ENCODE measurements at regions not wholly inside any gene's neighbourhood (a gene's known extent, or its start where the extent isn't known, plus 50 kb on each side); places are given as distances from the start of the nearest gene placed in this dataset.

DNA sequence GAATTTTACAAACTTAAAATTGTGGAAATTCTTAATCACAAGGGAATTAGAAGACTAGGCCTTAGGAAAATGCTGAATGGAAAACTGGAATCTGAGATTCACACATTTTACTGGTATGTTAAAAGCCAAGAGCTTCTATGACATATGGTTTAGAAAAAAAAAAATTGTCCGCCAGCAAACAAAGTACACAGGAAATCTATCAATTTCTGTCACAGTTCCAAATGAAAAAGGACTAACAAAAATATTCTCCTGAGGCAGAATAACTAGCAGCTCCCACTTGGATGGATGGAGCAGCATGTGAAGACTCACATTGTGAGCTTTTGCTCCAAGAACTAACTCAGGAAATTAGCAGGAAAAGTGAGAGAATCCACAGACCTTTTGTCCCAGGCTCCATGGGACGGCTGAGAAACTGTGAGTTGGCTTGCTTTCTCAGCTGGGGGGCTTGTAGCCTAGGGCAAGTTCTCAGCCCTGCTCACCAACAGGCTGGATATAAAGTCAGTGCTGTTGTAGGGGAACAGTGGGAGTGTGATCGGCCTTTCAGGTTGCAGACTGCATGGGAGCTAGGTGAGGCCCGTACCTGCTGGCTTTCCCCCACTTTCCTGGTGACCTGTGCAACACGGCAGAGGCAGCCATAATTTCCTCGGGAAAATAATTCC is 731.1 kb upstream of the SGO1 start:
- no peak for DNase-seq (ENCODE audit: low read depth)
- no peaks in the 10 kb centered on the region for H3K36me3 ChIP-seq (ENCODE audit: control insufficient read depth, insufficient read depth, low read length)
- no peaks in the 10 kb centered on the region for H3K27me3 ChIP-seq (ENCODE audit: control insufficient read depth, insufficient read depth, low read length)
- no peak overlapping the region for H3K4me3 ChIP-seq (ENCODE audit: low read depth, low read length)
- TF ChIP-seq CTCF (IDR thresholded peaks at IDR 0.05; ENCODE audit: insufficient read depth, low read length, poor library complexity, severe bottlenecking) = no peak

DNA sequence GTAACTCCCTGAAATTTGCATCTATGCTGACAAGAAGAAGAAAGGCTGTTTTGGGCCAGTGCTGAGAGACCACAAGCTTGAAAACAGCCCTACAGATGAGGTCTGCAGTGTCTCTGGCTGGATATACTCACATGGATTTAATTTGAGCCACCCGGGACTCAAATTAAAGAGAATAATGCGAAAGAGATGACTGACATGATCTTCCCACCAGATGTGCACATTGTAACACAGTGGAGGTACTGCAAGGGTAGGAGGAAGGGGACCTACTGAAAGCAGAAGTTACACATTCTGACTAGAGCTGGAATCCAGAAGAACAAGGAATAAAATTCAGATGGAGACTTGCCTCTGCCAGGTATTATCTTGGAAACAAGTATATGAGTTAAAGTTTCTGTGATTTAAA is 728.3 kb upstream of the SGO1 start:
- TF ChIP-seq CTCF (IDR thresholded peaks at IDR 0.05; ENCODE audit: insufficient read depth, low read length, poor library complexity, severe bottlenecking) = no peak
- Histone ChIP-seq H3K4me3 (ENCODE audit: low read depth, low read length) (no peak overlapping the region), H3K36me3 (ENCODE audit: control insufficient read depth, insufficient read depth, low read length) (no peaks in the 10 kb centered on the region), H3K27me3 (ENCODE audit: control insufficient read depth, insufficient read depth, low read length) (no peaks in the 10 kb centered on the region)
- no peak for DNase-seq (ENCODE audit: low read depth)

DNA sequence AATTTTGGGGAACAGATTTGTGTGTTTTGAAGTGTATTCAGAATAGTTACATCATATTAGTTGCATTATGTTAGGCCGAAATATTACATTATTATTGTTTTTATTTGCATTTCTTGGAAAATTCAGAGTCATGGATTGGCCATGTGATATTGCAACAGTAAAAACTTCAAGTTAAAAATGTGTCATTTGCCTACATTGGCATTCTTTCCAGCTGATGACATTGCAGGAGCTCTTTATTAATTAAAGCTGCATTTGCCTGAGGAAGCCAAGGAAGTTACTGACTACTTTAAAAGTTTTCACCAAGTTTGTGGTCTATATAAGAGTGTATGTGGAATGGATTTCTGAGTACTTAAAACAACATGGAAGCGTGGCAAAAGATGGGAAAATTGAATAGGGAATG is 726.4 kb upstream of the SGO1 start:
- DNase-seq (ENCODE audit: low read depth) = no peak
- Histone ChIP-seq H3K27me3 (ENCODE audit: control insufficient read depth, insufficient read depth, low read length) (no peaks in the 10 kb centered on the region), H3K4me3 (ENCODE audit: low read depth, low read length) (no peak overlapping the region), H3K36me3 (ENCODE audit: control insufficient read depth, insufficient read depth, low read length) (no peaks in the 10 kb centered on the region)
- TF ChIP-seq CTCF (IDR thresholded peaks at IDR 0.05; ENCODE audit: insufficient read depth, low read length, poor library complexity, severe bottlenecking) = no peak

GRCh38 chr3:20909511-20909910 is 723.5 kb upstream of the SGO1 start:
- no peak for TF ChIP-seq CTCF (IDR thresholded peaks at IDR 0.05; ENCODE audit: insufficient read depth, low read length, poor library complexity, severe bottlenecking)
- DNase-seq (ENCODE audit: low read depth) = no peak
- no peak overlapping the region for H3K4me3 ChIP-seq (ENCODE audit: low read depth, low read length)
- no peaks in the 10 kb centered on the region for H3K27me3 ChIP-seq (ENCODE audit: control insufficient read depth, insufficient read depth, low read length)
- H3K36me3 ChIP-seq (ENCODE audit: control insufficient read depth, insufficient read depth, low read length) = no peaks in the 10 kb centered on the region

DNA sequence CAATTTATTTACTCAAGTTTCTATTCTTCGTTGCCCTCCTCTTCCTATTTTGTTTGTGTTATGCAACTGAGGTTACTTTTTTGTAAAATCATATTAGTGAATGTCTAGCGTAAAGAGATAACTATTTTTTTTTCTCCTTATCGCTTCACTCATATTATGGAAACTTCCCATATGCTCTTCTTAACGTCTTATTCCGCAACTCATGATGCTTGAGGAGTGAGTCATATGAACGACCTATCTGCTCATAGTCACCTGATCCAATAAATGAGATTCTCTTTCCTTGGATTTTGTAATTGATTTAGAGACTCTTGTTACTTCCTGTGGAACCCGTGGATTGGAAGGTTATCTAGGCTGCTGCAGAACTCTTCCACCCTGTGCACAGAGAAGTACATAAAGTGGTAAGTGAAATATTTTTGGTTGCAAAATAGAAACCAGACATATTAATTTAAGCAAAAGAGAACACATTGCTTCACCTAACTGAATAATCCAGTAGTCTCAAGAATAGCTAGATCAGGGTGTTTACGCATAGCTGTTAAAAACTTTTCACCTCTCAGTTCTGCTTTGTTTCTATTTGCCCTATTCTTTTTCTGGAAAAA is 719.3 kb upstream of the SGO1 start:
- no peak for DNase-seq (ENCODE audit: low read depth)
- no peak overlapping the region for H3K4me3 ChIP-seq (ENCODE audit: low read depth, low read length)
- H3K27me3 ChIP-seq (ENCODE audit: control insufficient read depth, insufficient read depth, low read length) = no peaks in the 10 kb centered on the region
- no peak for TF ChIP-seq CTCF (IDR thresholded peaks at IDR 0.05; ENCODE audit: insufficient read depth, low read length, poor library complexity, severe bottlenecking)
- no peaks in the 10 kb centered on the region for H3K36me3 ChIP-seq (ENCODE audit: control insufficient read depth, insufficient read depth, low read length)

- Histone ChIP-seq H3K4me3 (ENCODE audit: low read depth, low read length) (no peak overlapping the region), H3K27me3 (ENCODE audit: control insufficient read depth, insufficient read depth, low read length) (no peaks in the 10 kb centered on the region), H3K36me3 (ENCODE audit: control insufficient read depth, insufficient read depth, low read length) (no peaks in the 10 kb centered on the region)
- DNase-seq (ENCODE audit: low read depth) = no peak
- TF ChIP-seq CTCF (IDR thresholded peaks at IDR 0.05; ENCODE audit: insufficient read depth, low read length, poor library complexity, severe bottlenecking) = no peak
Measured at GRCh38 chr3:20904671-20905070, 718.7 kb upstream of the SGO1 start.
